GM12878 (cell line): ENCODE measurements at regions not wholly inside any gene's neighbourhood (a gene's known extent, or its start where the extent isn't known, plus 50 kb on each side); places are given as distances from the start of the nearest gene placed in this dataset.

Experiments
- ATAC-seq: fragments of 200-7000 bp; cut with Tn5 transposase; 3 replicates; pipeline ENCODE4 v1.9.1; 2020; ENCODE audit warnings: mild to moderate bottlenecking, moderate library complexity
- BruUV-seq: library from RNA; stranded (reverse); fragments of 400-500 nt; replicated peaks from 2 replicates; lab custom pipeline; 2021; lab: Mats Ljungman, UMichigan
- CTCF ChIA-PET: fragments of 300-600 bp; sonication (Branson Sonifier 250); formaldehyde crosslinking; extraction: SDS; loops from one replicate; lab custom pipeline; 2021; ENCODE audit warnings: inconsistent platforms; lab: Yijun Ruan, JAX
- POLR2A ChIA-PET: fragments of 350-600 bp; formaldehyde crosslinking; extraction: SDS; loops from one replicate; lab custom pipeline; 2021; ENCODE audit warnings: inconsistent platforms; lab: Charles Lee
- RAD21 ChIA-PET: fragments of 300-600 bp; sonication (Branson Sonifier 250); formaldehyde crosslinking; loops from one replicate; lab custom pipeline; 2023; ENCODE audit warnings: antibody characterized with exemption; ENCODE audit not compliant: unreplicated experiment; lab: Charles Lee
- SMC1A ChIA-PET: fragments of 300-600 bp; sonication (Branson Sonifier 250); formaldehyde crosslinking; loops from one replicate; lab custom pipeline; 2023; ENCODE audit not compliant: unreplicated experiment, uncharacterized antibody; lab: Charles Lee
- DNase-seq: peaks from one replicate; pipeline ENCODE4 v3.0.0-alpha.2; 2011; ENCODE audit warnings: low read depth, low spot score
- FAIRE-seq: peaks from 3 replicates; lab custom pipeline; 2011; peaks lifted over from hg19 to GRCh38; lab: Jason Lieb, UNC
- H2AFZ ChIP-seq: 2 replicates; pipeline ENCODE4 v1.6.0; 2011; ENCODE audit warnings: low read depth, low read length, control low read depth; ENCODE audit not compliant: control insufficient read depth
- H3K27ac ChIP-seq: 2 replicates; pipeline ENCODE4 v1.5.1; 2011; ENCODE audit warnings: control low read depth; ENCODE audit not compliant: control insufficient read depth, insufficient read depth
- H3K27me3 ChIP-seq, 2 experiments: replicated peaks in 1 of 2; 2 replicates each; pipeline versions ENCODE4 v1.6.0 to v1.6.1; 2011; ENCODE audit warnings: low read length in 1 of 2; ENCODE audit not compliant: control insufficient read depth in 2 of 2, insufficient read depth in 2 of 2
- H3K36me3 ChIP-seq, 2 experiments: 2 replicates each; pipeline ENCODE4 v1.5.1; 2011; ENCODE audit warnings: low read length in 1 of 2; ENCODE audit not compliant: control insufficient read depth in 2 of 2, insufficient read depth in 2 of 2
- H3K4me1 ChIP-seq: 2 replicates; pipeline ENCODE4 v1.6.1; 2011; ENCODE audit warnings: mild to moderate bottlenecking, low read length, moderate library complexity, mixed read lengths; ENCODE audit not compliant: control insufficient read depth, insufficient read depth
- H3K4me2 ChIP-seq: 2 replicates; pipeline ENCODE4 v1.6.0; 2011; ENCODE audit warnings: control low read depth; ENCODE audit not compliant: control insufficient read depth, insufficient read depth
- H3K4me3 ChIP-seq: fragments of 200-600 bp; sonication (generic); 2 replicates; pipeline ENCODE4 v1.5.1; 2016
- H3K79me2 ChIP-seq: 2 replicates; pipeline ENCODE4 v1.6.0; 2011; ENCODE audit warnings: low read length; ENCODE audit not compliant: control insufficient read depth, insufficient read depth
- H3K9ac ChIP-seq: 2 replicates; pipeline ENCODE4 v1.8.0; 2011; ENCODE audit warnings: low read length, control low read depth, mixed read lengths; ENCODE audit not compliant: control insufficient read depth, insufficient read depth
- H3K9me3 ChIP-seq: replicated peaks from 3 replicates; pipeline ENCODE4 v1.5.1; 2011; ENCODE audit warnings: mild to moderate bottlenecking, low read length; ENCODE audit not compliant: control insufficient read depth, insufficient read depth
- H4K20me1 ChIP-seq: 2 replicates; pipeline ENCODE4 v1.6.0; 2011; ENCODE audit not compliant: control insufficient read depth, insufficient read depth
- ASH2L ChIP-seq: fragments of 300-600, 200-600 bp; sonication (generic); IDR thresholded peaks from 2 replicates; pipeline ENCODE4 v1.6.1; 2017; ENCODE audit warnings: low read depth, mild to moderate bottlenecking, borderline replicate concordance
- BCL3 ChIP-seq: IDR thresholded peaks from 2 replicates; pipeline ENCODE4 v1.6.1; 2011; ENCODE audit warnings: borderline replicate concordance, low read depth, mild to moderate bottlenecking, moderate library complexity, low read length; ENCODE audit not compliant: insufficient read depth, poor library complexity, severe bottlenecking
- E4F1 ChIP-seq: fragments of 450-650 bp; IDR thresholded peaks from 2 replicates; pipeline ENCODE4 v1.6.1; 2018; ENCODE audit warnings: borderline replicate concordance, mild to moderate bottlenecking; ENCODE audit not compliant: partially characterized antibody
- KLF5 ChIP-seq: fragments of 450-650 bp; IDR thresholded peaks from 2 replicates; pipeline ENCODE4 v1.6.1; 2014; ENCODE audit warnings: mild to moderate bottlenecking; ENCODE audit not compliant: partially characterized antibody
- MEF2B ChIP-seq: fragments of 450-650 bp; IDR thresholded peaks from 2 replicates; pipeline ENCODE4 v1.6.1; 2018; ENCODE audit warnings: mild to moderate bottlenecking, moderate library complexity; ENCODE audit not compliant: partially characterized antibody, poor library complexity, severe bottlenecking
- ZBTB40 ChIP-seq: fragments of 450-650 bp; IDR thresholded peaks from 2 replicates; pipeline ENCODE4 v1.6.1; 2016; ENCODE audit warnings: mild to moderate bottlenecking, moderate library complexity, borderline replicate concordance
- WGBS: methylation state at CpG from one replicate; pipeline ENCODE4 v1.1.6; 2016; ENCODE audit warnings: low lambda C conversion rate; ENCODE audit not compliant: insufficient replicate concordance, insufficient coverage; ENCODE audit errors: missing lambda C conversion rate; 5-methylcytosine and 5-hydroxymethylcytosine counted together
- in situ Hi-C: fragments of 300-500 bp; cut with MboI; formaldehyde crosslinking; loops from 9 replicates; pipeline ENCODE4 v1.14.3; 2018; ENCODE audit warnings: mixed read lengths
- intact Hi-C: fragments of 100-400 bp; cut with micrococcal nuclease; formaldehyde crosslinking; loops from one replicate; pipeline ENCODE4 v1.14.2; 2022; ENCODE audit not compliant: unreplicated experiment

GRCh38 chr2:104707056-104707455 is 146.9 kb upstream of the POU3F3 start:
- H3K27me3 ChIP-seq = no peaks in the 10 kb centered on the region
- H3K9ac ChIP-seq = no peak overlapping the region
- intact Hi-C loops = no loop called here
- WGBS = 33% methylated on average over 5 of the region's 5 CpGs
- H3K27ac ChIP-seq = no peak overlapping the region
- RAD21 ChIA-PET = no interaction called here
- FAIRE-seq (no peak), ATAC-seq (no peak), DNase-seq (no peak)
- SMC1A ChIA-PET = no interaction called here
- no peak overlapping the region for H3K4me3 ChIP-seq
- H4K20me1 ChIP-seq = no peaks in the 10 kb centered on the region
- H3K9me3 ChIP-seq = no peaks in the 10 kb centered on the region
- H3K36me3 ChIP-seq = no peaks in the 10 kb centered on the region
- no TSS peak for BruUV-seq
- POLR2A ChIA-PET = no interaction called here
- H3K4me2 ChIP-seq = no peak overlapping the region
- no peaks in the 10 kb centered on the region for H3K79me2 ChIP-seq
- TF ChIP-seq MEF2B (no peak), ASH2L (no peak), E4F1 (no peak), BCL3 (no peak), KLF5 (no peak), ZBTB40 (no peak)
- in situ Hi-C loops = no loop called here
- H3K4me1 ChIP-seq = no peaks in the 10 kb centered on the region
- H2AFZ ChIP-seq = no peak overlapping the region
- CTCF ChIA-PET = no interaction called here
